Tibial artery (tissue), 4 donors: ENCODE measurements at regions not wholly inside any gene's neighbourhood (a gene's known extent, or its start where the extent isn't known, plus 50 kb on each side); places are given as distances from the start of the nearest gene placed in this dataset.
"Not testable (repeated sequence)": the region's sequence is repeated elsewhere in the genome, so short reads cannot be mapped to it uniquely, and the experiment has no call there.

Source experiments
- DNase-seq, 2 donors: peaks; one replicate each; pipeline ENCODE4 v3.0.0-alpha.2; 2019
- H3K27ac ChIP-seq, 2 donors: fragments of 200-600 bp; sonication (generic) in 1 of 2; 1 replicate in 1 of 2; 2 replicates in 1 of 2; pipeline ENCODE4 v1.5.1; 2018 to 2019; ENCODE audit warnings: mild to moderate bottlenecking in 1 of 2
- H3K27me3 ChIP-seq, 2 donors: fragments of 200-600 bp; sonication (generic) in 1 of 2; one replicate each; pipeline versions ENCODE4 v1.5.1 to v1.6.0; 2016 to 2019
- H3K36me3 ChIP-seq, 3 donors: fragments of 200-600 bp; sonication (generic) in 2 of 3; one replicate each; pipeline ENCODE4 v1.5.1; 2016 to 2019; ENCODE audit warnings: mild to moderate bottlenecking in 2 of 3
- H3K4me1 ChIP-seq, 4 donors: fragments of 200-600 bp; sonication (generic) in 2 of 4; 1 replicate in 3 of 4; 2 replicates in 1 of 4; pipeline ENCODE4 v1.5.1; 2016 to 2019
- H3K4me3 ChIP-seq, 2 donors: fragments of 200-600 bp; sonication (generic) in 1 of 2; 1 replicate in 1 of 2; 2 replicates in 1 of 2; pipeline ENCODE4 v1.5.1; 2018 to 2019; ENCODE audit warnings: mild to moderate bottlenecking in 2 of 2
- H3K9me3 ChIP-seq, 3 donors: fragments of 200-600 bp; sonication (generic) in 1 of 3; one replicate each; pipeline ENCODE4 v1.5.1; 2016 to 2019
- intact Hi-C: fragments of 100-400 bp; cut with DNase I; formaldehyde crosslinking; loops from one replicate; pipeline ENCODE4 v1.15.0; 2023; ENCODE audit warnings: low total_unique reads
- TF ChIP-seq, protein P1 (sequence below), 2 experiments: fragments of 200-600 bp in 1 of 2; fragments of 450-650 bp in 1 of 2; IDR thresholded peaks; one replicate each; pipeline ENCODE4 v1.5.1; 2017 to 2019; ENCODE audit warnings: antibody characterized with exemption in 2 of 2, mild to moderate bottlenecking in 1 of 2, moderate library complexity in 1 of 2

DNA sequence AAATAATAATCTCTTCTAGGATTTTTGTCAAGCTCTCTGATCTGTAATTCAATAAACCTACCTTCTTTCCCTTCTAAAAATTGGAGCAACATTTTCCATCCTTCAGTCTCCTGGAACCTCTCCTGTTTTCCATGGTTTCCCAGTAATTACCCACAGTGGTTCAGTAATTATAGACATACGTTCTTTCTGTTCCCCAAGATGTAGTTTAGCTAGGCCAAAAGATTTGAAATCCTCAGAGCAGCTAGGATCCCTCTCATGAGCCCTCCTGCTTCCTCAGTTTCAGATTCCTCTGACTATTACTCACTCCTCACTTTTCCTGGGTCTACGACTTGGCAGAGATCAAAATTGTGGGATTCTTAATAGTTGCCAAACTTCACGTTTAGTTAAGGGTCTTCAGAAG lies 76.9 kb upstream of the IGSF10 start:
- H3K9me3 ChIP-seq, result no peaks in the 10 kb centered on the region
- TF ChIP-seq, protein P1, sequence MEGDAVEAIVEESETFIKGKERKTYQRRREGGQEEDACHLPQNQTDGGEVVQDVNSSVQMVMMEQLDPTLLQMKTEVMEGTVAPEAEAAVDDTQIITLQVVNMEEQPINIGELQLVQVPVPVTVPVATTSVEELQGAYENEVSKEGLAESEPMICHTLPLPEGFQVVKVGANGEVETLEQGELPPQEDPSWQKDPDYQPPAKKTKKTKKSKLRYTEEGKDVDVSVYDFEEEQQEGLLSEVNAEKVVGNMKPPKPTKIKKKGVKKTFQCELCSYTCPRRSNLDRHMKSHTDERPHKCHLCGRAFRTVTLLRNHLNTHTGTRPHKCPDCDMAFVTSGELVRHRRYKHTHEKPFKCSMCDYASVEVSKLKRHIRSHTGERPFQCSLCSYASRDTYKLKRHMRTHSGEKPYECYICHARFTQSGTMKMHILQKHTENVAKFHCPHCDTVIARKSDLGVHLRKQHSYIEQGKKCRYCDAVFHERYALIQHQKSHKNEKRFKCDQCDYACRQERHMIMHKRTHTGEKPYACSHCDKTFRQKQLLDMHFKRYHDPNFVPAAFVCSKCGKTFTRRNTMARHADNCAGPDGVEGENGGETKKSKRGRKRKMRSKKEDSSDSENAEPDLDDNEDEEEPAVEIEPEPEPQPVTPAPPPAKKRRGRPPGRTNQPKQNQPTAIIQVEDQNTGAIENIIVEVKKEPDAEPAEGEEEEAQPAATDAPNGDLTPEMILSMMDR (IDR thresholded peaks at IDR 0.05), result no peak
- intact Hi-C loops, result no loop called here
- peak overlapping the region; percentile 53 to 69 for H3K27ac ChIP-seq
- H3K4me3 ChIP-seq, result no peak overlapping the region
- no peak for DNase-seq
- no peaks in the 10 kb centered on the region for H3K27me3 ChIP-seq
- H3K36me3 ChIP-seq, result no peaks in the 10 kb centered on the region
- peaks cover 0 to 40% (median 17%) of the 10 kb centered on the region in 4 donors for H3K4me1 ChIP-seq

DNA sequence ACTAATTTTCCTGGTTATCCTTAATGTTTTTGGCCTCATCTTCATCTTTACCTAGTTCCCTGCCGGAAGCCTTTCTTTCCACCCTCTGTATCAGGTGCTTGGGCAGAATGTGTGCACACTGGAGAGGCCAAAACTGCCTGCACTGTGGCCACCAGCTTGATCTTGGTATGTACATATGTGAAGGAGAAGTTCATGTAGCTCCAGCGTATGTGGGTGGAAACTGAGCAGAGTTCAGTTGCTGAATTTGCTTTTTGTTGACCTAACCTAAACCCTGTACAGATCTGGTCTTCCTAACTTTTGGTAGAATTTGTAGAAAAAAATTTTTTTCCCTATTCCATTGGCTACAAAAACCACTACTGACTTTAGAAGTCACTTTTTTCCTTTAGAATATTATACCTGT lies 65.9 kb upstream of the IGSF10 start:
- DNase-seq, result no peak
- no peak overlapping the region for H3K4me3 ChIP-seq
- no peaks in the 10 kb centered on the region for H3K9me3 ChIP-seq
- H3K27ac ChIP-seq, result no peak overlapping the region
- no peaks in the 10 kb centered on the region for H3K36me3 ChIP-seq
- peaks cover 0 to 8% (median 0%) of the 10 kb centered on the region in 4 donors for H3K4me1 ChIP-seq
- intact Hi-C loops, result no loop called here
- TF ChIP-seq, protein P1 (IDR thresholded peaks at IDR 0.05), result no peak
- no peaks in the 10 kb centered on the region for H3K27me3 ChIP-seq

DNA sequence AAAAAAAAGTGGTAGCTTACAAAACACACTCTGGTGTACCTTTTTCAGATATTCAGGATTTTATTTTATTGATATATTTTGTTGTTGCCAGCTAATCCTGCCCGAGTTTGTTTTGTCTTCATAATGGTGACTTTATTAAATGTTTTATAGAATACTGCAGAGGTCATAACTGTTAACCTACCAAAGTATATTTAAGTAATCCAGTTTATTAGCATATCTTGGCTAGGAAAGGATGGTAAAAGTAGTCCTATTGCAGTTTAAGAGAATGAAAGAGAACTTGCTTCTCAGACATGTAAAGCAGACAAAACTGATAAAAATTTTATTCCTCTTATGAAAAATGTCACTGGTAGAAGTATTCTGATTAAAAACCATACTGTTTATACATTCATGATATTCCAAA lies 59.2 kb upstream of the IGSF10 start:
- DNase-seq, result no peak
- no peaks in the 10 kb centered on the region for H3K36me3 ChIP-seq
- intact Hi-C loops, result no loop called here
- H3K9me3 ChIP-seq, result no peaks in the 10 kb centered on the region
- no peaks in the 10 kb centered on the region for H3K4me1 ChIP-seq
- no peak overlapping the region for H3K27ac ChIP-seq
- no peaks in the 10 kb centered on the region for H3K27me3 ChIP-seq
- TF ChIP-seq, protein P1 (IDR thresholded peaks at IDR 0.05), result no peak
- no peak overlapping the region for H3K4me3 ChIP-seq

DNA sequence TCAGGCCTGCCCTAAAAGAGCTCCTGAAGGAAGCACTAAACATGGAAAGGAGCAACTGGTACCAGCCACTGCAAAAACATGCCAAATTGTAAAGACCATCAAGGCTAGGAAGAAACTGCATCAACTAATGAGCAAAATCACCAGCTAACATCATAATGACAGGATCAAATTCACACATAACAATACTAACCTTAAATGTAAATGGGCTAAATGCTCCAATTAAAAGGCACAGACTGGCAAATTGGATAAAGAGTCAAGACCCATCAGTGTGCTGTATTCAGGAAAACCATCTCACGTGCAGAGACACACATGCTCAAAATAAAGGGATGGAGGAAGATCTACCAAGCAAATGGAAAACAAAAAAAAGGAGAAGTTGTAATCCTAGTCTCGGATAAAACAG lies 50.6 kb upstream of the IGSF10 start:
- H3K4me3 ChIP-seq, H3K27me3 ChIP-seq, H3K27ac ChIP-seq, H3K9me3 ChIP-seq, DNase-seq, H3K36me3 ChIP-seq, intact Hi-C loops, H3K4me1 ChIP-seq: not testable (repeated sequence)
